K562 (cell line): ENCODE measurements at regions not wholly inside any gene's neighbourhood (a gene's known extent, or its start where the extent isn't known, plus 50 kb on each side); places are given as distances from the start of the nearest gene placed in this dataset.

Experiments
- ATAC-seq: fragments of 200-7000 bp; cut with Tn5 transposase; 3 replicates; pipeline ENCODE4 v1.9.1; 2020; ENCODE audit warnings: moderate library complexity
- BruUV-seq: library from RNA; stranded (reverse); fragments of 400-500 nt; replicated peaks from 2 replicates; lab custom pipeline; 2021; lab: Mats Ljungman, UMichigan
- CTCF ChIA-PET: fragments of 300-600 bp; formaldehyde crosslinking; extraction: SDS; loops from one replicate; lab custom pipeline; 2021; ENCODE audit warnings: low intra/inter-chr PET ratio; lab: Yijun Ruan, JAX
- POLR2A ChIA-PET: fragments of 300-600, 350-650 bp; sonication (Branson Sonifier 250); formaldehyde crosslinking; extraction: SDS; loops from one replicate; lab custom pipeline; 2021; ENCODE audit warnings: antibody characterized with exemption, inconsistent platforms; lab: Yijun Ruan, JAX
- DNase-seq, 4 experiments: peaks; one replicate each; pipeline versions ENCODE4 v3.0.0 to v3.0.0-alpha.2; 2011 to 2018; ENCODE audit warnings: low spot score in 3 of 4, mixed read lengths in 3 of 4; ENCODE audit errors: extremely low read depth in 1 of 4
- FAIRE-seq: peaks from 2 replicates; lab custom pipeline; 2011; peaks lifted over from hg19 to GRCh38; lab: Jason Lieb, UNC
- H2AFZ ChIP-seq: 2 replicates; pipeline ENCODE4 v1.6.0; 2011; ENCODE audit warnings: low read depth, low read length, control low read depth, inconsistent platforms
- H3K27ac ChIP-seq: fragments of 200-600 bp; 3 replicates; pipeline ENCODE4 v1.8.0; 2011; ENCODE audit warnings: low read depth, mild to moderate bottlenecking, control low read depth, inconsistent platforms, low read length, moderate library complexity, mixed read lengths; ENCODE audit errors: extremely low read depth
- H3K27me3 ChIP-seq, 2 experiments: fragments of 300-600 bp in 1 of 2; 2 replicates in 1 of 2; 3 replicates in 1 of 2; pipeline versions ENCODE4 v1.6.0 to v1.8.0; 2011; ENCODE audit warnings: inconsistent platforms in 2 of 2, low read length in 2 of 2, mild to moderate bottlenecking in 1 of 2, mixed read lengths in 1 of 2, moderate library complexity in 1 of 2; ENCODE audit not compliant: control insufficient read depth in 2 of 2, insufficient read depth in 2 of 2
- H3K36me3 ChIP-seq: fragments of 300-600 bp; 3 replicates; pipeline ENCODE4 v1.8.0; 2011; ENCODE audit warnings: mild to moderate bottlenecking, low read length, inconsistent platforms; ENCODE audit not compliant: control insufficient read depth, insufficient read depth
- H3K4me1 ChIP-seq, 2 experiments: fragments of 200-600 bp in 1 of 2; replicated peaks in 1 of 2; 2 replicates in 1 of 2; 3 replicates in 1 of 2; pipeline versions ENCODE4 v1.5.1 to v1.8.0; 2011; ENCODE audit warnings: inconsistent platforms in 2 of 2, low read length in 2 of 2, mild to moderate bottlenecking in 1 of 2, mixed read lengths in 1 of 2, moderate library complexity in 1 of 2; ENCODE audit not compliant: control insufficient read depth in 2 of 2, insufficient read depth in 2 of 2
- H3K4me2 ChIP-seq: 2 replicates; pipeline ENCODE4 v1.6.1; 2011; ENCODE audit warnings: low read length, control low read depth, inconsistent platforms, mixed read lengths; ENCODE audit not compliant: insufficient read depth
- H3K4me3 ChIP-seq: fragments of 200-600 bp; sonication (generic), shearing (Covaris generic); 2 replicates; pipeline ENCODE4 v1.5.1; 2016; ENCODE audit warnings: control low read depth, inconsistent platforms
- H3K79me2 ChIP-seq: fragments of 200-600 bp; 3 replicates; pipeline ENCODE4 v1.8.0; 2011; ENCODE audit warnings: low read length, inconsistent platforms; ENCODE audit not compliant: control insufficient read depth, insufficient read depth
- H3K9ac ChIP-seq, 2 experiments: 2 replicates each; pipeline versions ENCODE4 v1.6.0 to v1.6.1; 2011; ENCODE audit warnings: low read depth in 2 of 2, low read length in 2 of 2, control low read depth in 1 of 2, inconsistent platforms in 1 of 2, mild to moderate bottlenecking in 1 of 2, mixed read lengths in 1 of 2; ENCODE audit not compliant: insufficient read depth in 1 of 2
- H3K9me1 ChIP-seq: one replicate; pipeline ENCODE4 v1.6.0; 2011; ENCODE audit warnings: inconsistent platforms, mild to moderate bottlenecking, low read length, moderate library complexity; ENCODE audit not compliant: control insufficient read depth, insufficient read depth
- H3K9me3 ChIP-seq: replicated peaks from 2 replicates; pipeline ENCODE4 v1.5.1; 2011; ENCODE audit warnings: low read depth, low read length, inconsistent platforms; ENCODE audit not compliant: control insufficient read depth, insufficient read depth
- H4K20me1 ChIP-seq: replicated peaks from 2 replicates; pipeline ENCODE4 v1.6.1; 2011; ENCODE audit warnings: low read length, inconsistent platforms, mixed read lengths; ENCODE audit not compliant: control insufficient read depth, insufficient read depth
- ARHGAP35 ChIP-seq: fragments of 450-650 bp; IDR thresholded peaks from 2 replicates; pipeline ENCODE4 v1.6.1; 2018; ENCODE audit not compliant: partially characterized antibody
- HDAC3 ChIP-seq: fragments of 450-650 bp; IDR thresholded peaks from 2 replicates; pipeline ENCODE4 v1.6.1; 2018; ENCODE audit warnings: borderline replicate concordance, mild to moderate bottlenecking, moderate library complexity; ENCODE audit not compliant: partially characterized antibody
- HLTF ChIP-seq: fragments of 450-650 bp; IDR thresholded peaks from 2 replicates; pipeline ENCODE4 v1.6.1; 2016
- NR1H2 ChIP-seq: sonication (generic); formaldehyde crosslinking; IDR thresholded peaks from 2 replicates; pipeline ENCODE4 v1.4.0; 2020; ENCODE audit warnings: mild to moderate bottlenecking, missing genetic modification reagents
- RNF2 ChIP-seq: sonication (generic); IDR thresholded peaks from 2 replicates; pipeline ENCODE4 v1.6.1; 2016
- SMARCE1 ChIP-seq: fragments of 450-650 bp; IDR thresholded peaks from 2 replicates; pipeline ENCODE4 v1.7.1; 2016; ENCODE audit warnings: mild to moderate bottlenecking
- SPI1 ChIP-seq: IDR thresholded peaks from 2 replicates; pipeline ENCODE4 v1.6.1; 2011; ENCODE audit warnings: low read depth, low read length, control low read depth, borderline replicate concordance
- TAF1 ChIP-seq: IDR thresholded peaks from 2 replicates; pipeline ENCODE4 v1.6.1; 2011; ENCODE audit warnings: mild to moderate bottlenecking, low read length, moderate library complexity; ENCODE audit not compliant: insufficient read depth, control insufficient read depth, severe bottlenecking; ENCODE audit errors: extremely low read depth
- USF1 ChIP-seq: sonication (generic); formaldehyde crosslinking; IDR thresholded peaks from 2 replicates; pipeline ENCODE4 v1.9.0; 2022; ENCODE audit warnings: mild to moderate bottlenecking, missing genetic modification reagents
- ZNF384 ChIP-seq: IDR thresholded peaks from 2 replicates; pipeline ENCODE4 v1.6.1; 2012; ENCODE audit warnings: low read depth, low read length, improper control_type of control experiment
- ZSCAN29 ChIP-seq: fragments of 450-650 bp; IDR thresholded peaks from 2 replicates; pipeline ENCODE4 v1.6.1; 2017
- WGBS: fragments of 100-300 bp; shearing (Covaris generic); methylation state at CpG from one replicate; pipeline ENCODE4 v1.1.6; 2016; ENCODE audit warnings: low coverage, mixed read lengths; ENCODE audit not compliant: insufficient coverage; ENCODE audit errors: missing lambda C conversion rate; 5-methylcytosine and 5-hydroxymethylcytosine counted together
- in situ Hi-C: fragments of 300-500 bp; cut with MboI; formaldehyde crosslinking; loops from 4 replicates; pipeline ENCODE4 v1.15.0; 2018; ENCODE audit warnings: inconsistent platforms, mixed read lengths
- intact Hi-C: fragments of 100-400 bp; cut with micrococcal nuclease; formaldehyde crosslinking; loops from 2 replicates; pipeline ENCODE4 v1.14.2; 2022
- TF ChIP-seq, protein P1 (sequence below): sonication (generic); formaldehyde crosslinking; IDR thresholded peaks from 2 replicates; pipeline ENCODE4 v1.8.0; 2022; ENCODE audit warnings: mild to moderate bottlenecking, missing genetic modification reagents

GRCh38 chr16:64845071-64845470 lies 276.8 kb downstream of the CDH11 start:
- Histone ChIP-seq H3K9me1 (no peaks in the 10 kb centered on the region), H2AFZ (no peak overlapping the region), H3K27me3 (no peaks in the 10 kb centered on the region), H3K36me3 (no peaks in the 10 kb centered on the region), H3K9me3 (no peaks in the 10 kb centered on the region)
- no TSS peak for BruUV-seq
- ATAC-seq = no peak
- TF ChIP-seq HLTF = no peak
- no peak for TF ChIP-seq RNF2
- TF ChIP-seq SMARCE1 = no peak
- TF ChIP-seq USF1 (CRISPR knock-in tag) = no peak
- TF ChIP-seq SPI1 = no peak
- TF ChIP-seq, protein P1, sequence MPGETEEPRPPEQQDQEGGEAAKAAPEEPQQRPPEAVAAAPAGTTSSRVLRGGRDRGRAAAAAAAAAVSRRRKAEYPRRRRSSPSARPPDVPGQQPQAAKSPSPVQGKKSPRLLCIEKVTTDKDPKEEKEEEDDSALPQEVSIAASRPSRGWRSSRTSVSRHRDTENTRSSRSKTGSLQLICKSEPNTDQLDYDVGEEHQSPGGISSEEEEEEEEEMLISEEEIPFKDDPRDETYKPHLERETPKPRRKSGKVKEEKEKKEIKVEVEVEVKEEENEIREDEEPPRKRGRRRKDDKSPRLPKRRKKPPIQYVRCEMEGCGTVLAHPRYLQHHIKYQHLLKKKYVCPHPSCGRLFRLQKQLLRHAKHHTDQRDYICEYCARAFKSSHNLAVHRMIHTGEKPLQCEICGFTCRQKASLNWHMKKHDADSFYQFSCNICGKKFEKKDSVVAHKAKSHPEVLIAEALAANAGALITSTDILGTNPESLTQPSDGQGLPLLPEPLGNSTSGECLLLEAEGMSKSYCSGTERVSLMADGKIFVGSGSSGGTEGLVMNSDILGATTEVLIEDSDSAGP = no peak
- no peak for TF ChIP-seq NR1H2 (CRISPR knock-in tag)
- TF ChIP-seq ZSCAN29 = no peak
- TF ChIP-seq HDAC3 = no peak
- no peak for TF ChIP-seq ARHGAP35
- TF ChIP-seq ZNF384 = no peak
- no peak for TF ChIP-seq TAF1
- TF ChIP-seq, all 486 proteins: peak for 0
- H4K20me1 ChIP-seq = no peaks in the 10 kb centered on the region
- no peak overlapping the region for H3K4me3 ChIP-seq
- H3K4me1 ChIP-seq = no peaks in the 10 kb centered on the region
- ChIA-PET CTCF (no interaction called here), POLR2A (no interaction called here)
- no peak overlapping the region for H3K9ac ChIP-seq
- in situ Hi-C loops (no loop called here), intact Hi-C loops (no loop called here)
- 0% methylated on average over 2 of the region's 2 CpGs for WGBS
- no peaks in the 10 kb centered on the region for H3K79me2 ChIP-seq
- no peak overlapping the region for H3K27ac ChIP-seq
- no peak overlapping the region for H3K4me2 ChIP-seq
- DNase-seq (no peak), FAIRE-seq (no peak)
